Adrenal gland (tissue), 9 donors: ENCODE measurements at regions not wholly inside any gene's neighbourhood (a gene's known extent, or its start where the extent isn't known, plus 50 kb on each side); places are given as distances from the start of the nearest gene placed in this dataset.

Experiments used
- DNase-seq, 7 donors: peaks; one replicate each; pipeline ENCODE4 v3.0.0-alpha.2; 2019 to 2020
- H3K27ac ChIP-seq, 5 donors: fragments of 200-600 bp; sonication (generic) in 4 of 5; 1 replicate in 3 of 5; 2 replicates in 2 of 5; pipeline versions ENCODE4 v1.5.1 to v1.8.0; 2016 to 2020; ENCODE audit warnings: mild to moderate bottlenecking in 1 of 5
- H3K27me3 ChIP-seq: fragments of 200-600 bp; 2 replicates; pipeline ENCODE4 v1.8.0; 2021
- H3K36me3 ChIP-seq, 2 donors: fragments of 200-600 bp; replicated peaks in 1 of 2; 1 replicate in 1 of 2; 2 replicates in 1 of 2; pipeline versions ENCODE4 v1.5.1 to v1.8.0; 2018 to 2022
- H3K4me1 ChIP-seq, 2 donors: fragments of 200-600 bp; replicated peaks in 1 of 2; 1 replicate in 1 of 2; 2 replicates in 1 of 2; pipeline versions ENCODE4 v1.5.1 to v1.8.0; 2018 to 2021
- H3K4me3 ChIP-seq, 4 donors: fragments of 200-600 bp; sonication (generic) in 3 of 4; one replicate each; pipeline ENCODE4 v1.5.1; 2016 to 2018
- H3K9me3 ChIP-seq, 3 donors: fragments of 200-600 bp; sonication (generic) in 1 of 3; replicated peaks in 1 of 3; 1 replicate in 2 of 3; 2 replicates in 1 of 3; pipeline versions ENCODE4 v1.5.1 to v1.8.0; 2016 to 2021
- CTCF ChIP-seq, 6 experiments: fragments of 450-650 bp in 4 of 6; fragments of 200-600 bp in 2 of 6; sonication (generic) in 1 of 6; IDR thresholded peaks; 1 replicate in 5 of 6; 2 replicates in 1 of 6; pipeline versions ENCODE4 v1.5.1 to v1.8.0; 2016 to 2021; ENCODE audit warnings: antibody characterized with exemption in 6 of 6, mild to moderate bottlenecking in 2 of 6, moderate library complexity in 1 of 6
- POLR2A ChIP-seq, 2 donors: fragments of 450-650 bp; IDR thresholded peaks; one replicate each; pipeline ENCODE4 v1.6.1; 2017; ENCODE audit warnings: antibody characterized with exemption in 2 of 2, mild to moderate bottlenecking in 2 of 2, moderate library complexity in 1 of 2
- WGBS, 4 donors: extraction: QIAGEN DNeasy Blood & Tissue Kit in 2 of 4; methylation state at CpG; one replicate each; pipeline versions ENCODE4 v1.1.5 to v1.1.7; 2013 to 2017; 5-methylcytosine and 5-hydroxymethylcytosine counted together
- intact Hi-C, 2 donors: fragments of 100-400 bp; cut with DNase I; formaldehyde crosslinking; loops; one replicate each; pipeline versions ENCODE4 v1.14.1 to v1.15.0; 2022 to 2023
- donor health status: healthy with polysubstance abuse.
- donor health status: Bipolar disorder and iron deficiency.
- donor health status: DM: yes; HTN: yes; CAD: no.
- donor health status: DM: no; HTN: no; CAD: no.
- donor health status: DM: no; HTN: no; CAD: no.

DNA sequence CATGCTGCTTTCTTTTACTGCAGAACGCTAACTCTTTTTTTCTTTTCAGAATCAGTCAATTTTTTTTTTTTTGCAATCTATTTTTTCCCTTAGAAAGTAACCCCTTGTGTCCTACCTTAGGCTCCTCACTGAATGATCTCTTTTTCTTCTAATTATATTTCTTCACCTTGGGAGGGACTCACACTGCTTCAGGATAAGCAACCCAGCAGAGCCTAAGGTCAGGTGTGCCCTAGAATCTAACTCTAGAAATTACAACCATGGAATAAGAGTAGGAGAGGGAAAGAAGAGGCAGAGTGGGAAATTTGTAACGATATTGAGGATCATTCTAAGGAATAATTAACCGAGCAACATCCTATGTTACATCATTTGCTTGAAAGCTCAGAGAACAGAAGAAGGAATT is 564.0 kb upstream of the MEF2C start:
- WGBS, 4 donors = 60 to 74% (median 69%) methylated on average over 3 of the region's 3 CpGs
- TF ChIP-seq POLR2A (IDR thresholded peaks at IDR 0.05) (no peak), CTCF (IDR thresholded peaks at IDR 0.05) (no peak)
- DNase-seq = no peak
- intact Hi-C loops = no loop called here
- no peak overlapping the region for H3K27ac ChIP-seq
- no peaks in the 10 kb centered on the region for H3K27me3 ChIP-seq
- no peaks in the 10 kb centered on the region for H3K4me1 ChIP-seq
- no peak overlapping the region for H3K4me3 ChIP-seq
- H3K9me3 ChIP-seq = no peaks in the 10 kb centered on the region
- no peaks in the 10 kb centered on the region for H3K36me3 ChIP-seq

- Histone ChIP-seq H3K4me1 (no peaks in the 10 kb centered on the region), H3K27ac (no peak overlapping the region), H3K4me3 (no peak overlapping the region), H3K36me3 (no peaks in the 10 kb centered on the region), H3K27me3 (no peaks in the 10 kb centered on the region), H3K9me3 (no peaks in the 10 kb centered on the region)
- 65 to 77% (median 68%) methylated on average over 5 of the region's 5 CpGs for WGBS, 4 donors
- intact Hi-C loops = no loop called here
- TF ChIP-seq CTCF (IDR thresholded peaks at IDR 0.05) (no peak), POLR2A (IDR thresholded peaks at IDR 0.05) (no peak)
- DNase-seq = peak in 4 of 7 donors; percentile 23 to 49 (median 24)
These were observed 562.2 kb upstream of the MEF2C start for GRCh38 chr5:89445106-89445745.

DNA sequence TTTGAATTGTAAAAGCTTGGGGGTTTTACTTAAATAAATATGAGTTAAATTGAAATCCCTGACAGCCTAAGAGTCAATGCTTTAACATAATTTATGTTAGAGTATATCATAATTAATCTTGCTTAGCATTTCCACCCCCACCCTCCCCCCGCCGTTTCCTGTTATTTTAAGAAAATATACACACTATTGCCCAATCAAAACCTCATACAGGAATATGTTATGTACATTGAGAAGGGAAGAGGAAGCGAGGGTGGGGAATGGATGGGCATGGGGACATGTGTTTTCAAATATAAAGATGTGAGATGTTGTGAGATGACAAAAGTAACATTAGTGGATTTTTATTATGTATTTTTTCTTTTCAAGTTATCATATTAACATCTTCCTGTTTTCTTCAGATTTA is 561.1 kb upstream of the MEF2C start:
- TF ChIP-seq CTCF (IDR thresholded peaks at IDR 0.05) (no peak), POLR2A (IDR thresholded peaks at IDR 0.05) (no peak)
- no peak for DNase-seq

DNA sequence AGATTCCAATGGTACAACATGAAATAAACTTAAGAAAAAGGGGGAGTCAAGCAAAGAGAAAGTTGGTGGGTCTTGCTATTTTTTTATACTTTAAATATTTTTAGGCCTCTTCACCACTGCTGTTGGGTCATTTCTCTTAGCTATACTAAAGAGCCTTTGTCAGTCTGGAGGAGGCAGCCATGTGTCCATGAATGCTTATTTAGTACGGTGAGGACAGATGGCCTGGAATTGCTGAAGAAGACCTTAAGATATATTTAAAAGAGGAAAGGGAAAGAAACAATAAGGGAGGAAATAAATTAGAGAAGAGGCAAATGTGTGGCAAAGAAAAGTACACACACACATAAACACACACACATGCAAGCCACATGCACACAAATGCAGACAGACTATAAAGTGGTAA is 560.5 kb upstream of the MEF2C start:
- H3K4me3 ChIP-seq = no peak overlapping the region
- no peaks in the 10 kb centered on the region for H3K4me1 ChIP-seq
- no peaks in the 10 kb centered on the region for H3K9me3 ChIP-seq
- no peaks in the 10 kb centered on the region for H3K36me3 ChIP-seq
- WGBS, 4 donors = 42 to 57% (median 45%) methylated on average over 1 of the region's 1 CpG
- TF ChIP-seq POLR2A (IDR thresholded peaks at IDR 0.05) = no peak
- TF ChIP-seq CTCF (IDR thresholded peaks at IDR 0.05) = no peak
- DNase-seq = no peak
- H3K27ac ChIP-seq = no peak overlapping the region
- no peaks in the 10 kb centered on the region for H3K27me3 ChIP-seq
- intact Hi-C loops = no loop called here

More for the DNA sequence above, 561.1 kb upstream of the MEF2C start:
- Histone ChIP-seq H3K36me3 (no peaks in the 10 kb centered on the region), H3K4me3 (no peak overlapping the region), H3K27ac (no peak overlapping the region), H3K4me1 (no peaks in the 10 kb centered on the region), H3K27me3 (no peaks in the 10 kb centered on the region), H3K9me3 (no peaks in the 10 kb centered on the region)
- WGBS, 4 donors = 34 to 49% (median 43%) methylated on average over 3 of the region's 3 CpGs
- intact Hi-C loops = no loop called here
